ENCODE measurements at regions not wholly inside any gene's neighbourhood (a gene's known extent, or its start where the extent isn't known, plus 50 kb on each side); places are given as distances from the start of the nearest gene placed in this dataset.
"Not testable (repeated sequence)": the region's sequence is repeated elsewhere in the genome, so short reads cannot be mapped to it uniquely, and the experiment has no call there.

- not testable (repeated sequence) for TF ChIP-seq CTCF (IDR thresholded peaks at IDR 0.05); TCF7L2 (IDR thresholded peaks at IDR 0.05; ENCODE audit: low read depth, low read length); REST (IDR thresholded peaks at IDR 0.05; ENCODE audit: insufficient read depth in 1 of 2, low read depth in 2 of 2, low read length in 1 of 2); POLR2AphosphoS5 (IDR thresholded peaks at IDR 0.05; ENCODE audit: low read depth, low read length); SIN3A (IDR thresholded peaks at IDR 0.05; ENCODE audit: borderline replicate concordance, insufficient read depth, low read depth, low read length)
Observed at GRCh38 chr16:70059429-70059828, 54.7 kb upstream of the PDPR start.
